ENCODE measurements at regions not wholly inside any gene's neighbourhood (a gene's known extent, or its start where the extent isn't known, plus 50 kb on each side); places are given as distances from the start of the nearest gene placed in this dataset.

DNA sequence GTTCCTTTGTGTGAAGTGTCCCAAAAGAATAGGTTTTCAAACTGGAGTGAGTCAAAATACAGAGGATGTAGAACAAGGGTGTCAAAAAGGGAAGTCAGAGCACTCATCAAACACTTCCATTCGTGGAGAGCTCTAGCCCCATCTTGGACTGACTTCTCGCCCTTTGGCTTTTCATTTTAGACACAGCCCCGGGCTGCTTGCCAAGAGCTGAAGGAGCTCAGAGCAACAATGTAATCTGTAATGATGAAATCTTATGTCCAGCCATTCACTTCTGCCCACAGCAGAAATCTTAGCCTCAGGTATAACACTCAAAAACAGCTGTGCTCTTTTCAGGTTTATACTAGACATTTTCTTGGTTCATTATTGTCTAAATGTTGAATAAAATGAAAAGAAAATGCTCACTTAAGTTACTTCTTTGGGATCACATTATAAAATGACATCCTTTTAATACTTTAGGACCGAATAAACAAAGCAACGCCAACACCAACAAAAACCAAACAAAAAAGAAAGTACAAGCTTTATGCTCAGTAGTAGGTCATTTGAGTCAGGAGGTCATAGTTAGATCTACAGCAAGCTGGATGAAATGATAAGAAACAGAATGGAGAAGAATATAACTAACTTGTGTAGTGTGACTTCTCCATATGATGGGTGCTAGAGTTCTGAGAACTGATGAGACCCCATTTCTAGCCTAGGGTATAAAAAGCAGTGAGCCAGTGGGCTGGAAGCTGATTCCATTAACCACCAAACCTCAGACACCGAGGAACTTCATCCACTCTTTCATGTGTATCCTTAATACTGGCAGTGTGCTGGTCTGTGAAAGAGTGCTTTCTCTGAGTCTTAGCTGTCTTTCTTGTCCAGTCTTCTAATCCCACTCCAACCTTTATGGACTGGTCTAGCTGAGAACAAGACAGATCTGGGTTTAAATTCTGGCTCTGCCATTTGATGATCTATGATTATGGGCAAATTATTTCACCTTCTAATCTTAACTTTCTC is 131.8 kb upstream of the SLC7A14 start:
- peak; percentile 83 for DNase-seq (ENCODE audit: low read depth)
- H3K4me3 ChIP-seq (replicated peaks; ENCODE audit: low read depth, low read length) = no peak overlapping the region
- TF ChIP-seq, protein P1, sequence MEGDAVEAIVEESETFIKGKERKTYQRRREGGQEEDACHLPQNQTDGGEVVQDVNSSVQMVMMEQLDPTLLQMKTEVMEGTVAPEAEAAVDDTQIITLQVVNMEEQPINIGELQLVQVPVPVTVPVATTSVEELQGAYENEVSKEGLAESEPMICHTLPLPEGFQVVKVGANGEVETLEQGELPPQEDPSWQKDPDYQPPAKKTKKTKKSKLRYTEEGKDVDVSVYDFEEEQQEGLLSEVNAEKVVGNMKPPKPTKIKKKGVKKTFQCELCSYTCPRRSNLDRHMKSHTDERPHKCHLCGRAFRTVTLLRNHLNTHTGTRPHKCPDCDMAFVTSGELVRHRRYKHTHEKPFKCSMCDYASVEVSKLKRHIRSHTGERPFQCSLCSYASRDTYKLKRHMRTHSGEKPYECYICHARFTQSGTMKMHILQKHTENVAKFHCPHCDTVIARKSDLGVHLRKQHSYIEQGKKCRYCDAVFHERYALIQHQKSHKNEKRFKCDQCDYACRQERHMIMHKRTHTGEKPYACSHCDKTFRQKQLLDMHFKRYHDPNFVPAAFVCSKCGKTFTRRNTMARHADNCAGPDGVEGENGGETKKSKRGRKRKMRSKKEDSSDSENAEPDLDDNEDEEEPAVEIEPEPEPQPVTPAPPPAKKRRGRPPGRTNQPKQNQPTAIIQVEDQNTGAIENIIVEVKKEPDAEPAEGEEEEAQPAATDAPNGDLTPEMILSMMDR (IDR thresholded peaks at IDR 0.05; ENCODE audit: low read length, missing control alignments) = no peak

DNA sequence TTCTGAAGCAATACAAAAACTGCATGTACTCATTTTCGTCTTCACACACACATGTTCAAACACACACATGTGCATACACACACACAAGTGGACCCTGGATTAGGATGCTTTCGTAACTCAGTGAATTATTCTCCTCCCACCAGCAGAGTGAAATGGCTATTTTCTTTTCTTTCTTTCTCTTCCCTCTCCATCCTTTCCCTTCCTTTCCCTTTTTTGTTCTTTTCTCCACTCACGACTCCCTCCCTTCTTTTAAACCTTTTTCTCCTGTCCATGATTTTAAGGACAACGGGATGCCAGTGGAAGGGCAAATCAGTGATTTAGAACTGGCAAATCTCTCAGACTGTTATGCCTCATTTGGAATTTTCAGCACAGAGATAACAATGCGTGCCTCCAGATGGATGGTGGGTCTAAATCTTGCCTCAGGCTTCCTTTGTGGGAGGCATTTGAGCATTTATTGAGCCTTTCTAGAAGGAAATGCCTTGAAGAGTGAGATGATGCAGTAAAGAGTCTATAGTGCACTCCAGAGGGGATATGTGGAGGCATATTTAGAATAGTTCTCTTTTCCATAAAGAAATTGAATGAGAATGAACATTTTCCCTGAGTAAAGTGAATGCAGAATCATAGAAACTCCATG is 130.4 kb upstream of the SLC7A14 start:
- TF ChIP-seq, protein P1 (IDR thresholded peaks at IDR 0.05; ENCODE audit: low read length, missing control alignments) = no peak
- no peak overlapping the region for H3K4me3 ChIP-seq (replicated peaks; ENCODE audit: low read depth, low read length)
- no peak for DNase-seq (ENCODE audit: low read depth)

DNA sequence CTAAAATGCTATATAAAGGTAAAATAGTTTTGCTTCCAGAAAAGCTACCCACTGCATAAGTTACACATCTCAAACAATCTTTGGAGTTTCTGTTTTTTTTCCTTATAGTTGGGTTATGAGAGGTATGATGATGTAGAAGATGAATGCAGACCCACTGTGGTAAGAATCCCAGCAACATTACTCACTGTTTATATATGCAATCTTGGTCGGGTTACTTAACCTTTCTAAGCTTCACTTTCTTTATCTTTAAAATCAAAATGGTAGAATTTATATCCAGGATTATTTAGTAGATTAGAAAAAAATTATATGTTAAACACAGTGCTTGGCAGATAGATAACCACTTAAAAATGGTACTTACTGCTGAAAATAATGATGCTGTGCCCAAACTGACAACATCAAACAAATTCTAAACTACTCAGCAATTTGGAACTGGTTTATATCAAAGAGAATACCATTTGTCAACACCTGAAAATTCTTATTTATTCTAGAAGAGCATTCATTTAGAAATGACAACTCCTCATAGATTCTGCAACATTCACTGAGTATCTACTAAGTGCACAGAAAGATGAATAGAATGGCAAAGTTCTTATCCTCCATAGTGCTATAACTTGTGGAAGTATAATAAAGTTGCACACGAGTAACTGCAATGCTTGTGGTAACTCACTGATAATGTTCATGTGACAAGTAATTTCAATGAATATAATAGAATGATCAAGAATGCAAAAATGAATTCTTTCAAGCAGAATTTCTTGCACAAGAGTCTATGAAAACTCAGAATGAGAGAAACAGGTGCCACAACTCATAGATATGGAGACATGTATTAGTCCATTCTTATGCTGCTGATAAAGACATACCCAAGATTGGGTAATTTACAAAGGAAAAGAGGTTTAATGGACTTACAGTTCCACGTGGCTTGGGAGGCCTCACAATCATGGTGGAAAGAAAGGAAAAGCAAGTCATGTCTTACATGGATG is 129.0 kb upstream of the SLC7A14 start:
- no peak overlapping the region for H3K4me3 ChIP-seq (replicated peaks; ENCODE audit: low read depth, low read length)
- TF ChIP-seq, protein P1 (IDR thresholded peaks at IDR 0.05; ENCODE audit: low read length, missing control alignments) = no peak
- peak; percentile 48 for DNase-seq (ENCODE audit: low read depth)

DNA sequence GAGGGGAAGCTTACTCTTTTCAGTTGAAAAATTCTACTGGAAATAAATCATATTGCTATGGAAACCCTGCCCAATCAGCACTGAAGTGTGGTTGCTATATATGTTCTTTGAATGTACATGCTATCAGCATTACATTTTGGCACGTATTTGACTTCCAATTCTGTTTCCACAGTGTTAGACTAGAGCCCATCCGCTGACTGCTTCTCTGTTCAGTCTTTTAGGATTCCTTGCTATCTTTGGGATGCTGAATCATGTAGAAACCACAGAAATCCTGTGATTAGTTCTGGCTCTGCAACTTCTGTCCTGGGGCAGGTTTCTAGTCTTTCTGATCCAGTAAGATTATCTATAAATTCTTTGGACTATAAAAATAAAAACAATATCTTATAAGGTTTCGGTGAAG is 128.2 kb upstream of the SLC7A14 start:
- peak; percentile 47 for DNase-seq (ENCODE audit: low read depth)
- no peak overlapping the region for H3K4me3 ChIP-seq (replicated peaks; ENCODE audit: low read depth, low read length)
- TF ChIP-seq, protein P1 (IDR thresholded peaks at IDR 0.05; ENCODE audit: low read length, missing control alignments) = no peak

DNA sequence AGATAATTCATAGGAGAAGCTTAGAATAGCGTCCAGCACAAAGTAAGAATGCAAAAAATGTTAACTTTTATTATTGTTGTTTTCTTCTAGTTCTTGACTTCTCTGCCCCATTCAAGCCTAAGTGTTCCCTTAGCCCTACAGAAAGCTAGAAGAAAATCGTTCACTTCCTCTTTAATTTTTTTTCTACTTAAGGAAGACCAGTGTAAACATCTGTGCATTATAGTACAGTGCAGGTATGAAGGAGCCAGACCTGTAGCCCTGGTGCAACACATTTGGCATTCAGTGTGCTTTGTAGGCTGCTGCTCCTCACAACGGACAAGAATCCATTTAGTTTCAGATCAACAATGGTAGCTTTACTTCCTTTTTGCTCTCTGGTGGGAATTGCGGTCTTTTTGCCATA is 127.8 kb upstream of the SLC7A14 start:
- no peak overlapping the region for H3K4me3 ChIP-seq (replicated peaks; ENCODE audit: low read depth, low read length)
- TF ChIP-seq, protein P1 (IDR thresholded peaks at IDR 0.05; ENCODE audit: low read length, missing control alignments) = no peak
- no peak for DNase-seq (ENCODE audit: low read depth)

DNA sequence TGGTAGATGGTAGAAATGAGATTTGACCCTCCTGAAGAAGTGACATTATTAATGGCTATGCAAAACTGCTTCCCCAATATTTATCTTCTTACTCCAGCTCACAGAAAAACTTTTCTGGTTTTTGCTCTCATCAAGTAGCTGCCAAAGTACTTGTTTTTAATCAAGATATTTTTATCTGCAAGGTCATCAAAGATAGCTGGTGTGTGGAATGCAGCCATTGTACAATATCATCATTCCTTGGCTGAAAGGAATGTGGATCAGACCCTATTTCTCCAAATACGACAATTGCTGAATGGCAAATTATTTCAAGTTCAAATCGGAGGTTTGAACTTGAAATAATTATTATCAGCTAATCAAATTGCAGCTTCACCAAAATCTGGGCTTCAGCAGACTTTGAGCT is 126.9 kb upstream of the SLC7A14 start:
- no peak overlapping the region for H3K4me3 ChIP-seq (replicated peaks; ENCODE audit: low read depth, low read length)
- TF ChIP-seq, protein P1 (IDR thresholded peaks at IDR 0.05; ENCODE audit: low read length, missing control alignments) = no peak
- no peak for DNase-seq (ENCODE audit: low read depth)
